Breast epithelium (tissue), 4 donors: ENCODE measurements at regions not wholly inside any gene's neighbourhood (a gene's known extent, or its start where the extent isn't known, plus 50 kb on each side); places are given as distances from the start of the nearest gene placed in this dataset.
"Not testable (repeated sequence)": the region's sequence is repeated elsewhere in the genome, so short reads cannot be mapped to it uniquely, and the experiment has no call there.

Experiments used
- DNase-seq, 2 donors: peaks; one replicate each; pipeline ENCODE4 v3.0.0-alpha.2; 2019; ENCODE audit warnings: low spot score in 2 of 2
- H3K27ac ChIP-seq, 2 donors: fragments of 200-600 bp; sonication (generic) in 1 of 2; one replicate each; pipeline ENCODE4 v1.5.1; 2016 to 2019; ENCODE audit warnings: mild to moderate bottlenecking in 1 of 2
- H3K27me3 ChIP-seq, 2 donors: fragments of 200-600 bp; sonication (generic) in 1 of 2; one replicate each; pipeline versions ENCODE4 v1.5.1 to v1.6.0; 2017 to 2019; ENCODE audit warnings: control low read depth in 1 of 2, mild to moderate bottlenecking in 1 of 2
- H3K36me3 ChIP-seq: fragments of 200-600 bp; one replicate; pipeline ENCODE4 v1.5.1; 2019
- H3K4me1 ChIP-seq, 2 donors: fragments of 200-600 bp; sonication (generic); one replicate each; pipeline ENCODE4 v1.5.1; 2016 to 2019; ENCODE audit warnings: control low read depth in 1 of 2
- H3K4me3 ChIP-seq, 3 donors: fragments of 200-600 bp; sonication (generic); 1 replicate in 2 of 3; 2 replicates in 1 of 3; pipeline ENCODE4 v1.5.1; 2016 to 2019; ENCODE audit warnings: mild to moderate bottlenecking in 3 of 3, moderate library complexity in 2 of 3
- H3K9me3 ChIP-seq, 2 donors: fragments of 200-600 bp; sonication (generic) in 1 of 2; one replicate each; pipeline ENCODE4 v1.5.1; 2016 to 2019; ENCODE audit warnings: control low read depth in 1 of 2
- CTCF ChIP-seq, 3 donors: fragments of 450-650 bp; IDR thresholded peaks; one replicate each; pipeline ENCODE4 v1.5.1; 2016 to 2017; ENCODE audit warnings: antibody characterized with exemption in 3 of 3, mild to moderate bottlenecking in 3 of 3, moderate library complexity in 3 of 3
- POLR2A ChIP-seq: fragments of 450-650 bp; IDR thresholded peaks from one replicate; pipeline ENCODE4 v1.6.1; 2016; ENCODE audit warnings: antibody characterized with exemption, mild to moderate bottlenecking, moderate library complexity
- POLR2AphosphoS5 ChIP-seq, 3 donors: sonication (generic); formaldehyde crosslinking; IDR thresholded peaks; one replicate each; pipeline ENCODE4 v1.6.1; 2017; ENCODE audit warnings: antibody characterized with exemption in 3 of 3
- intact Hi-C: fragments of 100-400 bp; cut with DNase I; formaldehyde crosslinking; loops from one replicate; pipeline ENCODE4 v1.15.1; 2023; ENCODE audit warnings: low total_unique reads

GRCh38 chr5:68116408-68116807, 99.1 kb upstream of the PIK3R1 start:
- TF ChIP-seq POLR2AphosphoS5 (IDR thresholded peaks at IDR 0.05) (no peak), POLR2A (no peak)
- Histone ChIP-seq H3K4me3 (no peak overlapping the region), H3K4me1 (no peaks in the 10 kb centered on the region), H3K27me3 (no peaks in the 10 kb centered on the region), H3K27ac (no peak overlapping the region), H3K9me3 (no peaks in the 10 kb centered on the region), H3K36me3 (no peaks in the 10 kb centered on the region)
- no peak for DNase-seq
- intact Hi-C loops = no loop called here

- intact Hi-C loops = no loop called here
- Histone ChIP-seq H3K36me3 (no peaks in the 10 kb centered on the region), H3K4me1 (no peaks in the 10 kb centered on the region), H3K27ac (no peak overlapping the region), H3K4me3 (no peak overlapping the region), H3K9me3 (no peaks in the 10 kb centered on the region), H3K27me3 (no peaks in the 10 kb centered on the region)
- no peak for DNase-seq
- TF ChIP-seq POLR2AphosphoS5 (IDR thresholded peaks at IDR 0.05) (no peak), CTCF (IDR thresholded peaks at IDR 0.05) (no peak), POLR2A (no peak)
Observed at GRCh38 chr5:68115584-68115983, 100.0 kb upstream of the PIK3R1 start.

- TF ChIP-seq CTCF (IDR thresholded peaks at IDR 0.05) (no peak), POLR2A (no peak), POLR2AphosphoS5 (IDR thresholded peaks at IDR 0.05) (no peak)
- Histone ChIP-seq H3K9me3 (no peaks in the 10 kb centered on the region), H3K27ac (no peak overlapping the region), H3K27me3 (no peaks in the 10 kb centered on the region), H3K36me3 (no peaks in the 10 kb centered on the region), H3K4me3 (no peak overlapping the region), H3K4me1 (no peaks in the 10 kb centered on the region)
- intact Hi-C loops = no loop called here
- no peak for DNase-seq
Observed at GRCh38 chr5:68114378-68115040, 101.0 kb upstream of the PIK3R1 start.

- Histone ChIP-seq H3K4me3 (no peak overlapping the region), H3K36me3 (no peaks in the 10 kb centered on the region), H3K4me1 (no peaks in the 10 kb centered on the region), H3K27me3 (no peaks in the 10 kb centered on the region), H3K27ac (no peak overlapping the region), H3K9me3 (no peaks in the 10 kb centered on the region)
- intact Hi-C loops = no loop called here
- no peak for DNase-seq
- no peak for TF ChIP-seq POLR2AphosphoS5 (IDR thresholded peaks at IDR 0.05)
Observed at GRCh38 chr5:68112658-68113057, 102.9 kb upstream of the PIK3R1 start.

- H3K27ac ChIP-seq = no peak overlapping the region
- TF ChIP-seq CTCF (IDR thresholded peaks at IDR 0.05) (no peak), POLR2AphosphoS5 (IDR thresholded peaks at IDR 0.05) (no peak), POLR2A (no peak)
- intact Hi-C loops = no loop called here
Observed at GRCh38 chr5:68110894-68111293, 104.7 kb upstream of the PIK3R1 start.

GRCh38 chr5:68110264-68110663, 105.3 kb upstream of the PIK3R1 start:
- no peak overlapping the region for H3K27ac ChIP-seq
- intact Hi-C loops = no loop called here
- TF ChIP-seq POLR2A = no peak
- no peak for TF ChIP-seq POLR2AphosphoS5 (IDR thresholded peaks at IDR 0.05)
- no peak for TF ChIP-seq CTCF (IDR thresholded peaks at IDR 0.05)
- H3K36me3 ChIP-seq = no peaks in the 10 kb centered on the region
- H3K4me1 ChIP-seq = no peaks in the 10 kb centered on the region
- H3K27me3 ChIP-seq = no peaks in the 10 kb centered on the region
- no peaks in the 10 kb centered on the region for H3K9me3 ChIP-seq
- DNase-seq = no peak
- no peak overlapping the region for H3K4me3 ChIP-seq

More at GRCh38 chr5:68110894-68111293, 104.7 kb upstream of the PIK3R1 start:
- H3K9me3 ChIP-seq = no peaks in the 10 kb centered on the region
- no peaks in the 10 kb centered on the region for H3K27me3 ChIP-seq
- H3K4me3 ChIP-seq = no peak overlapping the region
- no peak for DNase-seq
- no peaks in the 10 kb centered on the region for H3K4me1 ChIP-seq
- H3K36me3 ChIP-seq = no peaks in the 10 kb centered on the region

DNA sequence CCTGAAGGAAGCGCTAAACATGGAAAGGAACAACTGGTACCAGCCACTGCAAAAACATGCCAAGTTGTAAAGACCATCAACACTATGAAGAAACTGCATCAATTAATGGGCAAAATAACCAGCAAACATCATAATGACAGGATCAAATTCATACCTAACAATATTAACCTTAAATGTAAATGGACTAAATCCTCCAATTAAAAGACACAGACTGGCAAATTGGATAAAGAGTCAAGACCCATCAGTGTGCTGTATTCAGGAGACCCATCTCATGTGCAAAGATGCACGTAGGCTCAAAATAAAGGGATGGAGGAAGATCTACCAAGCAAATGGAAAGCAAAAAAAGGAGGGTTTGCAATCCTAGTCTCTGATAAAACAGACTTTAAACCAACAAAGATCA, 111.3 kb upstream of the PIK3R1 start:
- H3K27ac ChIP-seq, H3K4me3 ChIP-seq, H3K27me3 ChIP-seq, DNase-seq, H3K36me3 ChIP-seq, H3K9me3 ChIP-seq, intact Hi-C loops, H3K4me1 ChIP-seq: not testable (repeated sequence)

DNA sequence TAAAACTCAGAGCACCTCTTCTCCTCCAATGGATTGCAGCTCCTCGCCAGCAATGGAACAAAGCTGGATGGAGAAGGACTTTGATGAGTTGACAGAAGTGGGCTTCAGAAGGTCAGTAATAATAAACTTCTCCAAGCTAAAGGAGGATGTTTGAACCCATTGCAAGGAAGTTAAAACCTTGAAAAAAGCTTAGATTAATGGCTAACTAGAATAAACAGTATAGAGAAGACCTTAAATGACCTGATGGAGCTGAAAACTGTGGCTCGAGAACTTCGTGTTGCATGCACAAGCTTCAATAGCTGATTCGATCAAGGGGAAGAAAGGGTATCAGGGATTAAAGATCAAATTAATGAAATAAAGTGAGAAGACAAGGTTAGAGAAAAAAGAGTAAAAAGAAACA, 112.3 kb upstream of the PIK3R1 start:
- H3K4me1 ChIP-seq, H3K9me3 ChIP-seq, H3K27me3 ChIP-seq, H3K4me3 ChIP-seq, DNase-seq, H3K36me3 ChIP-seq, intact Hi-C loops, H3K27ac ChIP-seq: not testable (repeated sequence)
